ENCODE measurements at regions not wholly inside any gene's neighbourhood (a gene's known extent, or its start where the extent isn't known, plus 50 kb on each side); places are given as distances from the start of the nearest gene placed in this dataset.

DNA sequence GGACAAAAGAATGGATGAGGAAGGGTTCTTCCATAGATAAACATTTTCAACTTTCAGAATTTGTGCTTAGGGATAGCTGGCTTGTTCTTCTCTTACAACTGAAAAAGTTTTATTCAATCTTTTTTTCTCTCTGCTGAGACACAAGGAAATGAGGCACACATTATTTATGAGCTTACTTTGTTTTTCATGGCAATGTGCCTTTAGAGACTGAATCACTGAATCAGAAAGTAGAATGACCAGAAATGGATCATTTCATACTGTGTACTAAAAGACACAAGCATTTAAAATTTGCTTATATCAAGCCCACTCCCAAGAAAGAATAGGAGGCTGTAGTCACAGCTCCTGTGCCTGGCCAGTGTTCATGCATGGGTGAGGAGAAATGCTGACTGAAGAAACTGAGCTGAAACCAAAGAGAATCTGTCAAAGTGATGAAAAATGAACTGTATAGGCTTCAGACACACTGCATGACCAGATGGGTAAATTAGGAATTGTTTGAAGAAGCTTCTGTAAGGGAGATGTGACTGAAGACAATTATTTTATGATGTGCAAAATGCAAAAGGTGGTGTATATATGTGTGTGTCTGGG, 413.8 kb downstream of the RAPGEF2 start:
- TF ChIP-seq EZH2 (IDR thresholded peaks at IDR 0.05; ENCODE audit: borderline replicate concordance, low read depth, low read length, severe bottlenecking) = no peak
- TF ChIP-seq, protein P1, sequence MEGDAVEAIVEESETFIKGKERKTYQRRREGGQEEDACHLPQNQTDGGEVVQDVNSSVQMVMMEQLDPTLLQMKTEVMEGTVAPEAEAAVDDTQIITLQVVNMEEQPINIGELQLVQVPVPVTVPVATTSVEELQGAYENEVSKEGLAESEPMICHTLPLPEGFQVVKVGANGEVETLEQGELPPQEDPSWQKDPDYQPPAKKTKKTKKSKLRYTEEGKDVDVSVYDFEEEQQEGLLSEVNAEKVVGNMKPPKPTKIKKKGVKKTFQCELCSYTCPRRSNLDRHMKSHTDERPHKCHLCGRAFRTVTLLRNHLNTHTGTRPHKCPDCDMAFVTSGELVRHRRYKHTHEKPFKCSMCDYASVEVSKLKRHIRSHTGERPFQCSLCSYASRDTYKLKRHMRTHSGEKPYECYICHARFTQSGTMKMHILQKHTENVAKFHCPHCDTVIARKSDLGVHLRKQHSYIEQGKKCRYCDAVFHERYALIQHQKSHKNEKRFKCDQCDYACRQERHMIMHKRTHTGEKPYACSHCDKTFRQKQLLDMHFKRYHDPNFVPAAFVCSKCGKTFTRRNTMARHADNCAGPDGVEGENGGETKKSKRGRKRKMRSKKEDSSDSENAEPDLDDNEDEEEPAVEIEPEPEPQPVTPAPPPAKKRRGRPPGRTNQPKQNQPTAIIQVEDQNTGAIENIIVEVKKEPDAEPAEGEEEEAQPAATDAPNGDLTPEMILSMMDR (IDR thresholded peaks at IDR 0.05; ENCODE audit: borderline replicate concordance, extremely low read depth, low read length, poor library complexity, severe bottlenecking) = no peak
